ENCODE measurements at regions not wholly inside any gene's neighbourhood (a gene's known extent, or its start where the extent isn't known, plus 50 kb on each side); places are given as distances from the start of the nearest gene placed in this dataset.
"Not testable (repeated sequence)": the region's sequence is repeated elsewhere in the genome, so short reads cannot be mapped to it uniquely, and the experiment has no call there.

- no peak for DNase-seq
These were observed 430.2 kb downstream of the OMA1 start for GRCh38 chr1:58116284-58116683.

- DNase-seq: no peak
These were observed 436.8 kb downstream of the OMA1 start for GRCh38 chr1:58109646-58110200.

GRCh38 chr1:58108783-58109182, 437.7 kb downstream of the OMA1 start:
- no peak for DNase-seq

GRCh38 chr1:58107943-58108342, 438.6 kb downstream of the OMA1 start:
- DNase-seq: no peak

- DNase-seq: no peak
These were observed 441.6 kb downstream of the OMA1 start for GRCh38 chr1:58104960-58105359.

DNA sequence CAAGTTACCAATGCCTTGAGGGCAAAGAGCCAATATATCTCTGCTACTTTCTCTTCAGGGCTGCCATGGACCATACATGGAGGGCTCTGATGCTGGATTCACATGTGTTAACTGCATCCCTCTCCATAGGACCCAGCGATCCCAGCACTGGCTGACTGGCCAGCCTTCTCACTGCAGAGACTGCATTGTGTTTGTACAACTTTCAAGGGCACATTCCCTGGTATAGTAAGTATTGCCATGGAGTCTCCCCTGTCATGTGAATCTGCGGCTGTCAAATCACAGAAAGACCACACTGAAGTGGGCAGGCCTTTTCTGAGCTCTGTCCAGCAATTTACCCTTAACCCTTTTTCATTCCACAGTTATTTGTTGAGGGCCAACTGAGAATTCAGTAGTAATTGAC, 449.8 kb downstream of the OMA1 start:
- DNase-seq: no peak

GRCh38 chr1:58095183-58095582, 451.3 kb downstream of the OMA1 start:
- no peak for DNase-seq

DNA sequence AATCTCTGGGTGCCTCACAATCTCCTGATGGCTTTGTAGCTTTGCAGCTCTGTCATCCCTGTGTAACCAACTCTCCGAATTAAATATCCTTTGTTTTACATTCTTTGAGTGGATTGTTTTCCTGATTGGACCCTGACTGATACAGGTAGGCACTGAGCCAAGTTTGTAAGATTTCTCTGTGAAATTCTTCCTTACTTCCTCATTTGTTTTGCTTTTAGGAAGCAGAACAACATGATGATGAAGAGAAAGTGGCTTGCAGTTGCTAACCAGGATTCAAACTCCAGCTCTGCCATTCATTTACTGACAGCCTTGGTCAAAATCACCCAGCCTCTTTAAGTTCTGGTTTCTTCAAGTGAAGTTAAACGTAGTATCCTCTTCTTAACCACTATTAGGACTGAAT, 452.3 kb downstream of the OMA1 start:
- no peak for DNase-seq

GRCh38 chr1:58090640-58091039, 455.9 kb downstream of the OMA1 start:
- no peak for DNase-seq

DNA sequence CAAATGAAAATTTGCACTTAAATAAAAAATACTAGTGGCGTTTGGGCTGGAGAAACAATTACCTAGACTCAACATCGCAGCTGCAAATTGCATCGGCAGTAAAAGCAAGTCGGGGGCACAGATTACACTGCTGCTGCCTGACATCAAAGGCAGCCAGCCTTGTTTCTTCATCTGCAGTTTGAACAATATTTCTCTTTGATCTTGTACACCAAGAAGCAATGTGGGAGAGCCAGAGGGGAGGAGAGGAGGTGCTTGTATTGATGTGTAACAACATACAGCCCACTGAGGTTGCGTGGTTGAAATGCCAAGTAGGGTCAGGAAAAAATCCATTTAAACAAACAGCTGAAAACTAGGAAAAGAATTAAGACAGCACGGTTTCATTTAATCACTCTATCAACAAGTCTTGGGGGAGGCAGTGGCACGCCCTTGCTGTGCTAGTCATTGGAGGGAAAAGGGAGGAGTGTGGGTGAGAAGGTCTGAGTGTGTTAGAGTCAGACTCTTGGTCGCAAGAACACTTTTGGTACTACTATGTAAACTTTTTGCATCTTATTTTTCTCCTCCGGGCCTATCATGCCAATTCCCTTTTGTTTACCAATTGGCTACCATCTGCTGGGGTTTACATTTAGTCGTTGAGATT, 456.5 kb downstream of the OMA1 start:
- DNase-seq: no peak

- no peak for DNase-seq
These were observed 462.3 kb downstream of the OMA1 start for GRCh38 chr1:58084266-58084665.

GRCh38 chr1:58082596-58082995, 463.9 kb downstream of the OMA1 start:
- DNase-seq: no peak

DNA sequence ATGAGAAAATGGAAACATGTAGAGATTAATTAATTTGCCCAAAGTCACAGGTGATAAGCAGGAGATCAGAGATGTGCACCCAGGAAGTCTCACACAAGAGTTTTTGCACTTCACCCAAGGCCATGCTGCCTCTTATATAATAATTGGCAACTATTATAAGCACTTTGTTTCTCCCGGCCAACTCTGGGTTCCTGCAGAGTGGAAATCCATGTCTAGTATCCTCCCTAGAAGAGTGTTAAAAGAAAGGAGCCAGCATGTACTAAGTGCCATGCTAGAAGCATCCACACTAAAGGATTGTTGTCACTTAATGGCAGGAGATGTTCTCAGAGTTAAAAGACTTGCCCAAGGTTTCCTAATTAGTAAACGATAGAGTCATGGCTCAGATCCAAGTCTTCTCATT, 470.3 kb downstream of the OMA1 start:
- DNase-seq: no peak

DNA sequence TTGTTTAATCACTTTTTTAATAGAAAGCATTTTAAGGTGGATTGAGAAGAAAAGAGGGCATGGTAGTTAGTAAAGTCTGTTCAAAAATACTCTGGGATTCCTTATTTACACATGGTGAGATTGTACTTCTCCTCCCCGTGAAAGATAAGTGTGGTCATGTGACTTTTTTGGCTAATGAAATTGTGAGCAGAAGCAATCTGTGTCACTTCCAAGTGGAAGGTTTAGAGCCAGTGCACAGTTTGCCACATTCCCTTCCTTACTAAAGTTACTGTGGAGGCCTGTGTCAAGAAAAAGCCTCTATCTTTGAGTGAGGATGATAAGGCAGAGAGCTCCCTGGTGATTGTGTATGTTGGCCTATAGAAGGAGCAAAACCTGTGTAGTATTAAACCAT, 471.3 kb downstream of the OMA1 start:
- DNase-seq: no peak

- DNase-seq: no peak
These were observed 474.1 kb downstream of the OMA1 start for GRCh38 chr1:58072450-58072849.

GRCh38 chr1:58067082-58067481, 479.4 kb downstream of the OMA1 start:
- no peak for DNase-seq

DNA sequence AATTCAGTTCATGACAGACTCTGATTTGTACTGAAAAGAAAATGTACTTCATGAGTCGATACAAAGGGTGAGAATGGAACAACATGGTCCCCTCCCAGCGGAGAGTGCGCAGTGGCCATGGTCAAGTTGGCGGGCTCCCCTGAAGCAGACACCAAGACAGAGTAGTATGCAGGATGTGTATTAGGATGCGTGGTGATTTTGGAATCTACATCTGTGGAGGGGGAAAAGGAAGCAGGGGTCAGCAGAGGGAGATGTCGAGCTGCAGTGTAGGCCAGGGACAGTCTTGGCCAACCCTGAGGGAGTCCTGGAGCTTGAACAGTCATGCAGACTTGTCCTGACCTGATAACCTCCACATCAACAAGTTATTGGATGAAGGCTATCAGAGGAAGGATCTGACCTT, 481.0 kb downstream of the OMA1 start:
- no peak for DNase-seq

- no peak for DNase-seq
These were observed 482.4 kb downstream of the OMA1 start for GRCh38 chr1:58064166-58064565.

- no peak for DNase-seq
These were observed 483.4 kb downstream of the OMA1 start for GRCh38 chr1:58063095-58063494.

GRCh38 chr1:58062635-58063034, 483.9 kb downstream of the OMA1 start:
- DNase-seq: no peak

DNA sequence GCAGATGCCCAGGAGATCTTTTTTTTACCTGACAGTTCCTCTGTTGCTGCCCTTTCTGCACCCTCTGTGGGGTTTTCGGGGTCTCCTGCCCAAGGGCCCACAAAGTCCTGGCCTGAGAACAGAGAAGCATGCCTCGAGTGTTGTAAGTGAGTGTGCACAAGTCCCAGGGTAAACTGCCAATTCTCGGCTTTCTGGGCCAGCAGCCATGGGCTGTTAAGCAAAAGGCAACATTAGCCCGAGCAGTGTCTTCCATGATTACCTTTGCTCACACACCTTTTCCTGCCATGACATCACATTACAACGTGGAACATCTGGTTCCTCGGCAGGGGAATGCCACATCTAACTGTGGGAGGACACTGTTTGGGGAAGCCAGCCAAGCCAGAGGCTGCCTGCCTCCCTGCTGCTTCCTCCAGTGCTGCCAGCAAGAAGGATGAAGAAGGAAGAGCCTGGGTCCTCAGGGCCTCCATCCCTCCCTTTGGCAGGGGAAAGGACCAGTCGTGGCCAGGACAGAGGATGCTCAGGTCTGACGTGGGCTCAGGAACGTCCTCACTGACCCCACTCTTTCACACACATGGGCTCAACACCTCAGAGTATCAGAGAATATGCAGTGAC, 485.9 kb downstream of the OMA1 start:
- no peak for DNase-seq

DNA sequence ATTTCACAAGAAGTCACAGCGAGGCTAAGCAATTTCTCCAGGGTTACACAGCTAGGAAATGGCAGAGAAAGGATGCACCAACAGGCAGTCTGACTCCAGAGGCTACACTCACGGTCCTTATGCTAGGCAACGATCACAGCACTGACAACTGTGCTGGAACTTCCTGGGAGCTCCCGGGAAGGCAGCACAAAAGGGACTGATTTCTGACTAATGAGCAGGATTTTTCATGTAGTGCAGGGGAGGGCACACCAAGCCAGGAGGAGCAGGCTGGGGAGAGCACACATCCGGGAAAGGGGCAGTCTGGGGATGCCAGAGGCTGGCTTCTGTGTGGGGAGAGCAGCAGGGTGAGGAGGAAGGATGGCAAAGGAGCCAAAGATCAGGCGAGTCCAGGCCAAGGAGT, 486.7 kb downstream of the OMA1 start:
- DNase-seq: no peak

DNA sequence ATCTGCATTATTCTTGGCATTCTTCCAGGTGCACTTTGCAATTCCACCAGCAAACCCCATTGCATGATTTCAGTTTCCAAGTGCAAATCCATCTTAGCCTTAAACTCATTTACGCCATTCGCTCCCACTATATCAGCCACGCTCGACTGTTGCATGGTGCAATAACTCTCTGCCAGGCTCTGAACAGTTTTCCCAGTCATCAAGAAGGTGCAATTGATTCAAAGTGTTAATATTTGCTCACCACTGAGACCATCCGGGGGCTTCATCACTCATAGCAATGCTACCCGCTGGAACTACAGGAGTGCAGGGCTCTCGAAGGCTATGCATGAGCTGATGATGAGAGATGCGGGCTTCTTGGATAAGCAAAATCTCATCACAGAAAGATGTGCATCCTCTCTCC, 488.2 kb downstream of the OMA1 start:
- no peak for DNase-seq

- DNase-seq: no peak
These were observed 488.7 kb downstream of the OMA1 start for GRCh38 chr1:58057826-58058225.

DNA sequence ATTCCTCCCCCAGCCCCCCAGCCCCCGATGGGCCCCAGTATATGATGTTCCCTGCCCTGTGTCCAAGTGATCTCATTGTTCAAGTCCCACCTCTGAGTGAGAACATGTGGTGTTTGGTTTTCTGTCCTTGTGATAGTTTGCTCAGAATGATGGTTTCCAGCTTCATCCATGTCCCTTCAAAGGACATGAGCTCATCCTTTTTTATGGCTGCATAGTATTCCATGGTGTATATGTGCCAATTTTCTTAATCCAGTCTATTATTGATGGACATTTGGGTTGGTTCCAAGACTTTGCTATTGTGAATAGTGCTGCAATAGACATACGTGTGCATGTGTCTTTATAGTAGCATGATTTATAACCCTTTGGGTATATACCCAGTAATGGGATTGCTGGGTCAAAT, 495.3 kb downstream of the OMA1 start:
- not testable (repeated sequence) for DNase-seq
